Osteoblast (primary cell): ENCODE measurements at regions not wholly inside any gene's neighbourhood (a gene's known extent, or its start where the extent isn't known, plus 50 kb on each side); places are given as distances from the start of the nearest gene placed in this dataset.

ENCODE experiments used
- DNase-seq: peaks from one replicate; pipeline ENCODE4 v3.0.0; 2011; ENCODE audit warnings: low spot score, mixed read lengths; ENCODE audit not compliant: insufficient read length; ENCODE audit errors: missing footprints
- H2AFZ ChIP-seq: 2 replicates; pipeline ENCODE4 v1.6.0; 2011; ENCODE audit warnings: mild to moderate bottlenecking, low read length
- H3K27ac ChIP-seq: 2 replicates; pipeline ENCODE4 v1.5.1; 2011; ENCODE audit warnings: mild to moderate bottlenecking, low read depth, low read length, moderate library complexity
- H3K27me3 ChIP-seq: 2 replicates; pipeline ENCODE4 v1.6.0; 2012; ENCODE audit warnings: mild to moderate bottlenecking, control low read depth, inconsistent platforms, low read length, moderate library complexity; ENCODE audit not compliant: insufficient read depth
- H3K36me3 ChIP-seq: 2 replicates; pipeline ENCODE4 v1.5.1; 2011; ENCODE audit warnings: mild to moderate bottlenecking, low read length, control low read depth, moderate library complexity; ENCODE audit not compliant: insufficient read depth
- H3K4me1 ChIP-seq: 2 replicates; pipeline ENCODE4 v1.5.1; 2011; ENCODE audit warnings: mild to moderate bottlenecking, low read length, control low read depth, moderate library complexity; ENCODE audit not compliant: insufficient read depth
- H3K4me2 ChIP-seq: 2 replicates; pipeline ENCODE4 v1.6.0; 2011; ENCODE audit warnings: mild to moderate bottlenecking, low read length; ENCODE audit not compliant: insufficient read depth
- H3K4me3 ChIP-seq: fragments of 200-600 bp; sonication (generic); 3 replicates; pipeline ENCODE4 v1.5.1; 2012; ENCODE audit warnings: mild to moderate bottlenecking, low read length, inconsistent platforms; ENCODE audit not compliant: insufficient read depth
- H3K79me2 ChIP-seq: 2 replicates; pipeline ENCODE4 v1.6.0; 2012; ENCODE audit warnings: mild to moderate bottlenecking, low read length, control low read depth, inconsistent platforms; ENCODE audit not compliant: insufficient read depth
- H3K9me3 ChIP-seq: 2 replicates; pipeline ENCODE4 v1.5.1; 2011; ENCODE audit warnings: low read depth, low read length, control low read depth
- H4K20me1 ChIP-seq: 2 replicates; pipeline ENCODE4 v1.6.0; 2012; ENCODE audit warnings: mild to moderate bottlenecking, low read length, control low read depth; ENCODE audit not compliant: insufficient read depth
- TF ChIP-seq, protein P1 (sequence below): IDR thresholded peaks from 2 replicates; pipeline ENCODE4 v1.5.1; 2011; ENCODE audit warnings: mild to moderate bottlenecking, low read depth, low read length, moderate library complexity; ENCODE audit errors: extremely low read depth

DNA sequence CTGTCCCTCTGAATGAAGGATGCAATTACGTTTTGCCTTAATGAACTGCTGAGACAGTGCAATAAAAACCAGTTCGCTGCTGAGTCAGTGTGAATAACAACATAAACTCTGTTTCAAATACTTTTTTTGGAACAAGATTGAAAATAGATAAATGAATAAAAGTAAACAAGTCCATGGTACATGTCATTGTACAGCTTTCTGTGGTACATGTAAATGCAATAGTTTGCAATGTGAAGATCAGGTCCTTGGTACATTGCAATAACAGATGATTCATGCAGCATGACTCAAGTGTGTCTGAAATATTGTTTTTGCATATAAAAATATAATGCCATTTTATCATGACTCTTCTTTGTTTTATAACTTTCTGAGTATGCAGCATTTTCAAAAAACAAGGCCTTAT, 193.4 kb upstream of the PACRGL start:
- Histone ChIP-seq H3K4me3 (no peak overlapping the region), H3K27ac (peak overlapping the region; percentile 41), H3K4me2 (peak overlapping the region; percentile 16), H4K20me1 (no peaks in the 10 kb centered on the region), H3K79me2 (no peaks in the 10 kb centered on the region), H3K27me3 (no peaks in the 10 kb centered on the region), H3K9me3 (no peaks in the 10 kb centered on the region), H3K36me3 (peaks cover 3% of the 10 kb centered on the region), H3K4me1 (peaks cover 11% of the 10 kb centered on the region), H2AFZ (no peak overlapping the region)
- TF ChIP-seq, protein P1, sequence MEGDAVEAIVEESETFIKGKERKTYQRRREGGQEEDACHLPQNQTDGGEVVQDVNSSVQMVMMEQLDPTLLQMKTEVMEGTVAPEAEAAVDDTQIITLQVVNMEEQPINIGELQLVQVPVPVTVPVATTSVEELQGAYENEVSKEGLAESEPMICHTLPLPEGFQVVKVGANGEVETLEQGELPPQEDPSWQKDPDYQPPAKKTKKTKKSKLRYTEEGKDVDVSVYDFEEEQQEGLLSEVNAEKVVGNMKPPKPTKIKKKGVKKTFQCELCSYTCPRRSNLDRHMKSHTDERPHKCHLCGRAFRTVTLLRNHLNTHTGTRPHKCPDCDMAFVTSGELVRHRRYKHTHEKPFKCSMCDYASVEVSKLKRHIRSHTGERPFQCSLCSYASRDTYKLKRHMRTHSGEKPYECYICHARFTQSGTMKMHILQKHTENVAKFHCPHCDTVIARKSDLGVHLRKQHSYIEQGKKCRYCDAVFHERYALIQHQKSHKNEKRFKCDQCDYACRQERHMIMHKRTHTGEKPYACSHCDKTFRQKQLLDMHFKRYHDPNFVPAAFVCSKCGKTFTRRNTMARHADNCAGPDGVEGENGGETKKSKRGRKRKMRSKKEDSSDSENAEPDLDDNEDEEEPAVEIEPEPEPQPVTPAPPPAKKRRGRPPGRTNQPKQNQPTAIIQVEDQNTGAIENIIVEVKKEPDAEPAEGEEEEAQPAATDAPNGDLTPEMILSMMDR, result no peak
- DNase-seq, result peak; percentile 42

GRCh38 chr4:20509315-20509714, 190.9 kb upstream of the PACRGL start:
- Histone ChIP-seq H3K27ac (no peak overlapping the region), H3K4me3 (no peak overlapping the region), H3K27me3 (no peaks in the 10 kb centered on the region), H4K20me1 (no peaks in the 10 kb centered on the region), H3K36me3 (peaks cover 3% of the 10 kb centered on the region), H3K4me1 (peaks cover 11% of the 10 kb centered on the region), H3K79me2 (no peaks in the 10 kb centered on the region), H3K4me2 (no peak overlapping the region), H2AFZ (no peak overlapping the region), H3K9me3 (no peaks in the 10 kb centered on the region)
- DNase-seq, result no peak
- TF ChIP-seq, protein P1, result no peak

GRCh38 chr4:20512033-20512792, 188.0 kb upstream of the PACRGL start:
- H3K36me3 ChIP-seq, result peaks cover 3% of the 10 kb centered on the region
- H3K9me3 ChIP-seq, result no peaks in the 10 kb centered on the region
- TF ChIP-seq, protein P1, result no peak
- H3K79me2 ChIP-seq, result no peaks in the 10 kb centered on the region
- H3K4me3 ChIP-seq, result no peak overlapping the region
- H3K4me1 ChIP-seq, result no peaks in the 10 kb centered on the region
- peak; percentile 31 for DNase-seq
- no peaks in the 10 kb centered on the region for H4K20me1 ChIP-seq
- no peak overlapping the region for H2AFZ ChIP-seq
- H3K27me3 ChIP-seq, result no peaks in the 10 kb centered on the region
- no peak overlapping the region for H3K27ac ChIP-seq
- H3K4me2 ChIP-seq, result no peak overlapping the region

GRCh38 chr4:20512985-20513384, 187.3 kb upstream of the PACRGL start:
- no peaks in the 10 kb centered on the region for H3K79me2 ChIP-seq
- no peaks in the 10 kb centered on the region for H3K4me1 ChIP-seq
- DNase-seq, result no peak
- H3K27ac ChIP-seq, result no peak overlapping the region
- H2AFZ ChIP-seq, result no peak overlapping the region
- TF ChIP-seq, protein P1, result no peak
- H3K4me2 ChIP-seq, result no peak overlapping the region
- no peaks in the 10 kb centered on the region for H3K27me3 ChIP-seq
- H4K20me1 ChIP-seq, result no peaks in the 10 kb centered on the region
- H3K36me3 ChIP-seq, result peaks cover 3% of the 10 kb centered on the region
- H3K4me3 ChIP-seq, result no peak overlapping the region
- no peaks in the 10 kb centered on the region for H3K9me3 ChIP-seq
